ENCODE measurements at regions not wholly inside any gene's neighbourhood (a gene's known extent, or its start where the extent isn't known, plus 50 kb on each side); places are given as distances from the start of the nearest gene placed in this dataset.

DNA sequence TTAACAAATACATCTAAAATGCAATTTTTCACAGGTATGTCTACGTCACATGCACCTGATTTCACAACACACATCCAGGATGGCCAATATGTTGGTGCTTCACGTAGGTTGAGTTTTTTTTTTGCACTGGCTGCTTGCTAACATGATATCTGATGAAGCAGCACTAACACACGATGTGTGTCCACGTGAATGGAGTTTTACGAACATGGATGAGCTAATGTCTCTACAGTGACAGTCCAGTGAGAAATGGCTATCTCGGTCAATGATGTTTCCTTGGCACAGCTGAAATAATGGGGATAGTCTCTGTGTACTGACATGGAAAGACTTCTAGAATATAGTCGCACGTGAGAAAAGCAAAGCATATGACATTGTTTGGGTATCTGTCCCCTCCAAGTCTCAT, 563.9 kb upstream of the ADARB2 start:
- Histone ChIP-seq H3K27ac (no peak overlapping the region), H3K27me3 (no peaks in the 10 kb centered on the region), H3K36me3 (no peaks in the 10 kb centered on the region), H3K4me1 (no peaks in the 10 kb centered on the region), H3K4me3 (no peak overlapping the region), H3K9me3 (peaks cover 0 to 3% of the 10 kb centered on the region in 2 donors)
- intact Hi-C loops (cut with DNase I; ENCODE audit: low total_unique reads), result no loop called here
- WGBS, 2 donors (ENCODE audit: low coverage in 1 of 2), result 87 to 92% methylated on average over 4 to 8 of the region's 8 CpGs
- TF ChIP-seq POLR2A (IDR thresholded peaks at IDR 0.05) (no peak), EP300 (IDR thresholded peaks at IDR 0.05; ENCODE audit: low read depth) (no peak), CTCF (IDR thresholded peaks at IDR 0.05) (no peak), POLR2AphosphoS5 (IDR thresholded peaks at IDR 0.05) (no peak)
- in situ Hi-C loops (cut with MboI; ENCODE audit: low pct_ligation_motif_present in 1 of 4, low pct_unique_long_range_greater_than_20kb in 1 of 4, low sequenced_read_pairs in 3 of 4), result no loop called here
- no peak for DNase-seq

- H3K4me3 ChIP-seq, result no peak overlapping the region
- no peaks in the 10 kb centered on the region for H3K4me1 ChIP-seq
- intact Hi-C loops (cut with DNase I; ENCODE audit: low total_unique reads) (no loop called here), in situ Hi-C loops (cut with MboI; ENCODE audit: low pct_ligation_motif_present in 1 of 4, low pct_unique_long_range_greater_than_20kb in 1 of 4, low sequenced_read_pairs in 3 of 4) (no loop called here)
- peaks cover 0 to 3% of the 10 kb centered on the region in 2 donors for H3K9me3 ChIP-seq
- no peaks in the 10 kb centered on the region for H3K27me3 ChIP-seq
- no peaks in the 10 kb centered on the region for H3K36me3 ChIP-seq
- no peak overlapping the region for H3K27ac ChIP-seq
- TF ChIP-seq CTCF (IDR thresholded peaks at IDR 0.05), result no peak
- TF ChIP-seq EP300 (IDR thresholded peaks at IDR 0.05; ENCODE audit: low read depth), result no peak
- no peak for TF ChIP-seq POLR2A (IDR thresholded peaks at IDR 0.05)
- no peak for TF ChIP-seq POLR2AphosphoS5 (IDR thresholded peaks at IDR 0.05)
- no peak for DNase-seq
- WGBS, 2 donors (ENCODE audit: low coverage in 1 of 2), result 77 to 82% methylated on average over 3 of the region's 3 CpGs
These were observed 562.9 kb upstream of the ADARB2 start for GRCh38 chr10:2300231-2300630.

DNA sequence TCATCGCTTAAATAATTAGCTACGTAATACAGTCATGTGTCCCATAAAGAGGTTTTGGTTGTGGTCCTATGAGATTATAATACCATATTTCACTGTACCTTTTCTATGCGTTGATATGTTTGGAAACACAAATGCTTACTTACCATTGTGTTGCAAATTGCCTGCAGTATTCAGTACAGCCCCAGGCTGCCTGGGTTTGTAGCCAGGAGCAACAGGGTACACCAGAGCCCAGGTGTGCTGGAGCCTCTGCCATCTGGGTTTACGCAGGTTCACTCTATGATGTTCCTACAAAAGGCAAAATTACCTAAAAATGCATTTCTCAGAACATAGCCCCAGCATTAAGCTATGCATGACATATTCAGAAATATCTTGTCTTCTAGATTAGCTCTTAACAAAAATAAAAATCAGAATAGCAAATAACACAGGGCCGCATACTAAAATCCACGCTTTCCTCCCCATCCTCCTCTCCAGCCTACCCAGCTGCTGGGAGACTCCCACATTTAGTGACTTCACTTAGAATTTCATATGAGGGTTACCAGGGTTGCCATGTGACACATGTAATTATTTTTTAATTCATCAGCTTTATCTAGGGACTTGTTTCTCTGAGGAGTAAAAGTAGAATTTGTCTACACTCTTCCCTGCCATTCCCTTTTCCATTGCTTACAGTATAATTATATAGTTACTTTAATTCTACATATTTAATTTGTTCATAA, 559.0 kb upstream of the ADARB2 start:
- intact Hi-C loops (cut with DNase I; ENCODE audit: low total_unique reads) (no loop called here), in situ Hi-C loops (cut with MboI; ENCODE audit: low pct_ligation_motif_present in 1 of 4, low pct_unique_long_range_greater_than_20kb in 1 of 4, low sequenced_read_pairs in 3 of 4) (no loop called here)
- DNase-seq, result no peak
- Histone ChIP-seq H3K36me3 (no peaks in the 10 kb centered on the region), H3K4me3 (no peak overlapping the region), H3K4me1 (no peaks in the 10 kb centered on the region), H3K9me3 (no peaks in the 10 kb centered on the region), H3K27ac (no peak overlapping the region), H3K27me3 (no peaks in the 10 kb centered on the region)
- TF ChIP-seq CTCF (IDR thresholded peaks at IDR 0.05) (no peak), EP300 (IDR thresholded peaks at IDR 0.05; ENCODE audit: low read depth) (no peak), POLR2A (IDR thresholded peaks at IDR 0.05) (no peak), POLR2AphosphoS5 (IDR thresholded peaks at IDR 0.05) (no peak)
- WGBS, 2 donors (ENCODE audit: low coverage in 1 of 2), result 88 to 96% methylated on average over 6 of the region's 6 CpGs

DNA sequence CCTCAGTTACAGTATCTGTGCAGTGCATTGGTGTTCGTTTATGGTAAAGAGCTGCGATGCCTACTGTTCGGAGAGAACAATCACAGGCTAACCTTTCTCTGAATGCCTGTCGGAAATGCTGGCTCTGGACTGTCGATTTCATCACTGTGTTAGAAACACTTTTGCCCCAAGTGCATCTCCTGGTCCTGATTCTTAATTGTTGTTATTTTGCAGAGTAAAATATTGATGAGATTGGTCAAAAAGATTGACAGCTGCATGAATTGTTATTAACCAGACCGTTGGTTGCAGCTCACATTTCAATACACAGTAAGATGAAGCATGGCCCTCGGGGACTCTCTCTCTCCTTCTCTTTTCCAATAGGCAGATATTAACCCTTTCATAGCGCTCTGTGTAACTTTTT, 557.4 kb upstream of the ADARB2 start:
- H3K4me1 ChIP-seq, result no peaks in the 10 kb centered on the region
- H3K27ac ChIP-seq, result no peak overlapping the region
- WGBS, 2 donors (ENCODE audit: low coverage in 1 of 2), result 62 to 69% methylated on average over 8 of the region's 8 CpGs
- no peaks in the 10 kb centered on the region for H3K36me3 ChIP-seq
- in situ Hi-C loops (cut with MboI; ENCODE audit: low pct_ligation_motif_present in 1 of 4, low pct_unique_long_range_greater_than_20kb in 1 of 4, low sequenced_read_pairs in 3 of 4) (no loop called here), intact Hi-C loops (cut with DNase I; ENCODE audit: low total_unique reads) (no loop called here)
- no peak overlapping the region for H3K4me3 ChIP-seq
- H3K9me3 ChIP-seq, result no peaks in the 10 kb centered on the region
- H3K27me3 ChIP-seq, result no peaks in the 10 kb centered on the region
- TF ChIP-seq POLR2A (IDR thresholded peaks at IDR 0.05) (no peak), CTCF (IDR thresholded peaks at IDR 0.05) (no peak), POLR2AphosphoS5 (IDR thresholded peaks at IDR 0.05) (no peak), EP300 (IDR thresholded peaks at IDR 0.05; ENCODE audit: low read depth) (no peak)
- DNase-seq, result no peak
